GM12864 (cell line): ENCODE measurements at regions not wholly inside any gene's neighbourhood (a gene's known extent, or its start where the extent isn't known, plus 50 kb on each side); places are given as distances from the start of the nearest gene placed in this dataset.

Experiments
- DNase-seq: peaks from one replicate; pipeline ENCODE4 v3.0.0-alpha.2; 2011; ENCODE audit warnings: low read depth
- H3K4me3 ChIP-seq: 2 replicates; pipeline ENCODE4 v1.5.1; 2011; ENCODE audit warnings: mild to moderate bottlenecking, low read depth, low read length, control low read depth
- TF ChIP-seq, protein P1 (sequence below): IDR thresholded peaks from 2 replicates; pipeline ENCODE4 v1.5.1; 2011; ENCODE audit warnings: low read depth, mild to moderate bottlenecking, moderate library complexity, low read length, control low read depth, inconsistent platforms; ENCODE audit errors: missing control alignments

DNA sequence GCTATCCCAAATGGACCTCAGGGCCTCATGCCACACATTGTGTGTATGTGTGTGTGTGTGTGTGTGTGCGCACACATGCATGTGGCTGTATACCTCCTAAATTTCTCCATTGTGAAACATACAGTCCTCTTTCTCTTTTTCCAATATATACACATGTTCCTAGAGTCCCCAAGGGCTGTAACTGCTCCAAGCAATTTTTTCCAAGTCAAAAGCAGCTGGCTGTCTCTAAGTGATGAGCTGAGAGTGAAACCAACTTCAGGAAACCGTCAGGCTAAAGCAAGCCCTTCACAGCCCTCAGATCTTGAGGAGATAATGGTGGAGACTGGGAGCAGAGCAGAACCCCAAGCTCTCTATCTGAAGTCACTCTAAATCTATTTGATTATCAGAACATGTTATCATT, 496.1 kb upstream of the DIPK2B start:
- TF ChIP-seq, protein P1, sequence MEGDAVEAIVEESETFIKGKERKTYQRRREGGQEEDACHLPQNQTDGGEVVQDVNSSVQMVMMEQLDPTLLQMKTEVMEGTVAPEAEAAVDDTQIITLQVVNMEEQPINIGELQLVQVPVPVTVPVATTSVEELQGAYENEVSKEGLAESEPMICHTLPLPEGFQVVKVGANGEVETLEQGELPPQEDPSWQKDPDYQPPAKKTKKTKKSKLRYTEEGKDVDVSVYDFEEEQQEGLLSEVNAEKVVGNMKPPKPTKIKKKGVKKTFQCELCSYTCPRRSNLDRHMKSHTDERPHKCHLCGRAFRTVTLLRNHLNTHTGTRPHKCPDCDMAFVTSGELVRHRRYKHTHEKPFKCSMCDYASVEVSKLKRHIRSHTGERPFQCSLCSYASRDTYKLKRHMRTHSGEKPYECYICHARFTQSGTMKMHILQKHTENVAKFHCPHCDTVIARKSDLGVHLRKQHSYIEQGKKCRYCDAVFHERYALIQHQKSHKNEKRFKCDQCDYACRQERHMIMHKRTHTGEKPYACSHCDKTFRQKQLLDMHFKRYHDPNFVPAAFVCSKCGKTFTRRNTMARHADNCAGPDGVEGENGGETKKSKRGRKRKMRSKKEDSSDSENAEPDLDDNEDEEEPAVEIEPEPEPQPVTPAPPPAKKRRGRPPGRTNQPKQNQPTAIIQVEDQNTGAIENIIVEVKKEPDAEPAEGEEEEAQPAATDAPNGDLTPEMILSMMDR = no peak
- H3K4me3 ChIP-seq = no peak overlapping the region
- DNase-seq = no peak

DNA sequence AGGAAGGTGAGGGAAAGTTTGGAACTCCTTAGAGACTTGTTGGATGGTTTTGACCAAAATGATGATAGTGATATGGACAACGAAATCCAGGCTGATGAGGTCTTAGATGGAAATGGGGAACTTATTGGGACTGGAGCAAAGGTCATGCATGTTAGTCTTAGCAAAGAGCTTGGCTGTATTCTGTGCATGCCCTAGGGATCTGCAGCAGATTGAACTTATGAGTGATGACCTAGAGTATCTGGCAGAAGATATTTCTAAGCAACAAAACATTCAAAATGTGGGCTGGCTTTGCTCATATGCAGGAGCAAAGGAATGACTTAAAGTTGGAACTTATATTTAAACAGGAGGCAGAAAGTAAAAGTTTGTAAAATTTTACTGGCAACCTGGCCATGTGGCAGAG, 489.3 kb upstream of the DIPK2B start:
- no peak for DNase-seq
- TF ChIP-seq, protein P1 = no peak
- no peak overlapping the region for H3K4me3 ChIP-seq

DNA sequence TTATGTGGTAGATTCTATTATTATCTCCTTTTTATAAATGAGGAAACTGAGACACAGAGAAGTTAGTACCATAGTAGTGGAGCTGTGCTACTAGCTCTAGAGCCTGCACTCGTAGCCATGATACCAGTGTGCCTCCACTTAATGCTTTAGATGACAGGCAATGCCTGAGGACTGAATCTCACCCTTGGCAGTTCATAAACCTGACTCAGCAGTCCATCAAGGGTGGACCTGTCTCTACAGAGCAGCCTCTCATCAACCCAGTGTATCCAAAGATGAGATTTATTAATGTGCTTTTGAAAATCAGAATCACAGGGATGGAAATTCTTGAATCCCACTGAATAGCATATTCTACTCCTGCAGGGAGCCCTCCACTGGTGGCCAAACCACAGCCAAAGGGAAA, 483.2 kb upstream of the DIPK2B start:
- DNase-seq = no peak
- no peak overlapping the region for H3K4me3 ChIP-seq
- TF ChIP-seq, protein P1 = no peak

DNA sequence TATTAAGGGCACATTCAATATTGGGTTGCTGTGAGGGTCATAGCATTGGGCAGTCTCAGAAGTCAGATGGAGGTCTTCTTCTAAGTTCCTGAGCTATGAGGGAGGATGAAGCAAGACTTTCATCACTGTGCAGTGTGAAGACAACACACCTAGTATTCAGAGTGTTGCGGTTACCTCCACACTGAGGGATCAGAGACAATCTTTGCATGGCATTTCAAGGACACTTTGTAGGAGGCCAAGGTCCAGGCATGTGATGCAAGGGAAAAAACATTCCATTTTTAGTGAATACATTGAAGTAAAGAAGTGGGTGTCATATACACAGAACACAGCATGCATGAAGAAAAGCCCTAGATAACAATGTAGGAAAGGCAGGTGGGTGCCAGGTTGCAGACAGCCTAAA, 481.2 kb upstream of the DIPK2B start:
- no peak for DNase-seq

DNA sequence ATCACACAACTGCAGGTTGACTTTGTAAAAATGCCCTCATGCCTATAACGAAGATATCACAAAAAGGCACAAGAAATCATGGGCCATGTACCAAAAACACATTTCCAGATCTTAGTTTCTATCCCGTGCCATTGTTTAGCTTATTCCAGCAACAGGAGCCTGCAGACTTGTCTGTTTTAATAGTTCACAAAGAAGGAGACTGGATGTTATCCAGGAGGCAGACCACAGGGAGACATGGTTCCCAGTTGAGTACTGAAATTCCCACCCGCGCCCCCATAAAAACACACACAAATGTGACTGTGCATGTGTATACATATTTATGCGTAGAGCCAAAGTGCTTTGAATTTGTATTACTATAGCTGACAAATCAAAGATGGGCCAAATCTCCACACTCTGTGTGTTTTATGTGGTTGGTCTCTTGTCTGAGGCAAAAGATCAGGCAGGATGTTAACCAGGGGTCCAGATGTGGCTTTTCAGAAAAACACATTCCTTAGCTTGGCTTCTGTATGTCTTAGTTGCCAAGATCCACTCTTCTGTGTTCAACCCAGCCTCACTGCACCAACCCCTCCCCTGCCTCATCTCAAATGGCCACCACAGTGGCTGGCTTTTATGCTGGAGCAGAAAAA, 469.2 kb upstream of the DIPK2B start:
- no peak for DNase-seq
- TF ChIP-seq, protein P1 = no peak
- no peak overlapping the region for H3K4me3 ChIP-seq

More for the DNA sequence above, 481.2 kb upstream of the DIPK2B start:
- TF ChIP-seq, protein P1 = no peak
- no peak overlapping the region for H3K4me3 ChIP-seq

DNA sequence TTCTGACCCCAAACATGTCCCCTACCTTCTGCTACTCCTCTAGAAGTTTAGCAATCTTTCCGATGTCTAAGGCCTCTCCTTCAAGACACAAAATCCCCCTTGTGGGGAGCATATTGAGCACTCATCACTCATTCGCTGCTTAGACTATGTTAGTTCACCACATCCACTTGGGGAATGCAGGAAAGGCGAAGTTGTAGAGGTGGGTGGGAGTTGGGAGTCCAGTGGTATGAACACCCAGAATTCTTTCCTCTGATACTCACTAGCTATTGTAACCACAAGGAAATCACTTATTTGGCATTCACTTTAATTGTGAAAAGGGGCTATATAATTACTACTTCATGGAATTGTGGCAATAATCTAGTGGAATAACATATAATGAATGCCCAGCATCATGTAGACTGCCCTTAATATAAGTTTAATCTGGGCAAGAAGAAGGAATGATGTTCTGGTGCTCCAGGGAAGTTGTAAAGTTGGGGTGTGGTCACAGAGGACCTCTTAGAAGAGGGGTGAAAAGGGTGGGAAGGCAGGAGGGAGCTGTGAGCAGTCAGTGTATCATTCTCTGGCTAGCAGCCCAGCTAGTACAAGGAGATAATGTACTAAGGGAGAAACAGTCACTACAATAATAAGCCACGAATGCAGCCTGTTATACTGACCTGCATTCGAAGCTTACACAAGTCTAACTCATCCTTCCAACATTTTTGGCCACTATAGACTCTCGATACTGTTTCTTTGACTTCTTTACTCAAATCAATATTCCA, 468.2 kb upstream of the DIPK2B start:
- TF ChIP-seq, protein P1 = no peak
- H3K4me3 ChIP-seq = no peak overlapping the region
- DNase-seq = no peak
